GM23338 (cell line): ENCODE measurements at regions not wholly inside any gene's neighbourhood (a gene's known extent, or its start where the extent isn't known, plus 50 kb on each side); places are given as distances from the start of the nearest gene placed in this dataset.

Experiments used
- ATAC-seq: fragments of 200-7000 bp; cut with Tn5 transposase; 3 replicates; pipeline ENCODE4 v1.9.1; 2020
- DNase-seq: peaks from one replicate; pipeline ENCODE4 v3.0.0-alpha.2; 2015; ENCODE audit warnings: low spot score
- H2AFZ ChIP-seq: fragments of 200-600 bp; sonication (generic); 2 replicates; pipeline ENCODE4 v1.8.0; 2016; ENCODE audit warnings: antibody characterized with exemption, mild to moderate bottlenecking, moderate library complexity
- H3F3A ChIP-seq: fragments of 200-600 bp; sonication (generic); replicated peaks from 2 replicates; pipeline ENCODE4 v1.8.0; 2017; ENCODE audit warnings: antibody characterized with exemption, mixed run types, low read depth
- H3K27ac ChIP-seq: fragments of 200-600 bp; sonication (generic); 2 replicates; pipeline ENCODE4 v1.6.1; 2016; ENCODE audit warnings: low read depth
- H3K27me3 ChIP-seq: fragments of 200-600 bp; sonication (generic); 2 replicates; pipeline ENCODE4 v1.8.0; 2016; ENCODE audit warnings: mild to moderate bottlenecking, mixed run types, moderate library complexity; ENCODE audit not compliant: insufficient read depth
- H3K36me3 ChIP-seq: fragments of 200-600 bp; sonication (generic); 2 replicates; pipeline ENCODE4 v1.8.0; 2016; ENCODE audit warnings: mild to moderate bottlenecking; ENCODE audit not compliant: insufficient read depth
- H3K4me1 ChIP-seq: fragments of 200-600 bp; sonication (generic); 2 replicates; pipeline ENCODE4 v1.8.0; 2016; ENCODE audit warnings: mild to moderate bottlenecking, moderate library complexity; ENCODE audit not compliant: insufficient read depth
- H3K4me2 ChIP-seq: fragments of 200-600 bp; sonication (generic); 2 replicates; pipeline ENCODE4 v1.7.1; 2017; ENCODE audit warnings: mixed run types
- H3K4me3 ChIP-seq: fragments of 200-600 bp; sonication (generic); 2 replicates; pipeline ENCODE4 v1.6.1; 2016; ENCODE audit warnings: mixed run types
- H3K79me2 ChIP-seq: fragments of 200-600 bp; sonication (generic); replicated peaks from 2 replicates; pipeline ENCODE4 v1.8.0; 2017; ENCODE audit warnings: mild to moderate bottlenecking; ENCODE audit not compliant: insufficient read depth
- H3K9me2 ChIP-seq: fragments of 200-600 bp; sonication (generic); 2 replicates; pipeline ENCODE4 v1.8.0; 2017; ENCODE audit not compliant: insufficient read depth
- H4K20me1 ChIP-seq: fragments of 200-600 bp; sonication (generic); replicated peaks from 2 replicates; pipeline ENCODE4 v1.8.0; 2017; ENCODE audit warnings: mild to moderate bottlenecking; ENCODE audit not compliant: insufficient read depth
- H3K27ac Mint-ChIP-seq: 2 replicates; pipeline ENCODE4 v1.8.0; 2020; ENCODE audit warnings: inconsistent platforms, mild to moderate bottlenecking, moderate library complexity, mixed read lengths
- H3K27me3 Mint-ChIP-seq: 3 replicates; pipeline ENCODE4 v1.8.0; 2022; ENCODE audit warnings: low read depth, mild to moderate bottlenecking, moderate library complexity, mixed read lengths, inconsistent platforms; ENCODE audit not compliant: insufficient read depth, poor library complexity
- H3K36me3 Mint-ChIP-seq: 3 replicates; pipeline ENCODE4 v1.8.0; 2021; ENCODE audit warnings: low read depth, mild to moderate bottlenecking, inconsistent platforms, moderate library complexity, mixed read lengths
- H3K4me1 Mint-ChIP-seq: 3 replicates; pipeline ENCODE4 v1.8.0; 2020; ENCODE audit warnings: mild to moderate bottlenecking, inconsistent platforms, mixed read lengths
- H3K4me3 Mint-ChIP-seq: 3 replicates; pipeline ENCODE4 v1.8.0; 2021; ENCODE audit warnings: moderate library complexity, mild to moderate bottlenecking, inconsistent platforms, mixed read lengths
- H3K9me3 Mint-ChIP-seq: 3 replicates; pipeline ENCODE4 v1.8.0; 2020; ENCODE audit warnings: moderate library complexity, mild to moderate bottlenecking, inconsistent platforms, mixed read lengths
- CREB1 ChIP-seq: fragments of 250-450 bp; sonication (Bioruptor Pico); IDR thresholded peaks from 2 replicates; pipeline ENCODE4 v1.5.0; 2020; ENCODE audit warnings: low read depth, mild to moderate bottlenecking, moderate library complexity
- CTCF ChIP-seq, 2 experiments: fragments of 200-600 bp in 1 of 2; sonication (generic) in 1 of 2; conservative IDR thresholded peaks; 2 replicates each; pipeline versions ENCODE4 v1.5.1 to v1.6.1; 2016 to 2017; ENCODE audit warnings: antibody characterized with exemption in 2 of 2, low read depth in 2 of 2, mild to moderate bottlenecking in 2 of 2, moderate library complexity in 1 of 2
- ETS1 ChIP-seq: IDR thresholded peaks from 2 replicates; pipeline ENCODE4 v1.6.1; 2016; ENCODE audit warnings: antibody characterized with exemption
- EZH2 ChIP-seq: fragments of 200-600 bp; sonication (generic); IDR thresholded peaks from one replicate; pipeline ENCODE4 v1.8.0; 2017; ENCODE audit warnings: antibody characterized with exemption, mild to moderate bottlenecking, low read depth; ENCODE audit not compliant: unreplicated experiment
- EZH2phosphoT487 ChIP-seq: fragments of 200-600 bp; sonication (generic); IDR thresholded peaks from one replicate; pipeline ENCODE4 v1.8.1; 2018; ENCODE audit warnings: antibody characterized with exemption; ENCODE audit not compliant: unreplicated experiment
- POLR2AphosphoS5 ChIP-seq: IDR thresholded peaks from 2 replicates; pipeline ENCODE4 v1.6.1; 2016; ENCODE audit warnings: antibody characterized with exemption, low read depth
- REST ChIP-seq: IDR thresholded peaks from one replicate; pipeline ENCODE4 v1.6.1; 2018; ENCODE audit warnings: antibody characterized with exemption; ENCODE audit not compliant: unreplicated experiment
- STAT1 ChIP-seq: IDR thresholded peaks from one replicate; pipeline ENCODE4 v1.6.1; 2016; ENCODE audit warnings: antibody characterized with exemption; ENCODE audit not compliant: unreplicated experiment
- ZNF331 ChIP-seq: fragments of 250-450 bp; sonication (Bioruptor Pico); IDR thresholded peaks from 2 replicates; pipeline ENCODE4 v1.5.0; 2020; ENCODE audit warnings: low read depth, mild to moderate bottlenecking, moderate library complexity
- ZNF462 ChIP-seq: fragments of 250-450 bp; sonication (Bioruptor Pico); IDR thresholded peaks from 2 replicates; pipeline ENCODE4 v1.5.0; 2020; ENCODE audit warnings: mild to moderate bottlenecking, moderate library complexity

GRCh38 chr11:112785149-112785548 lies 176.1 kb upstream of the NCAM1 start (continued):
- no peak for TF ChIP-seq REST
- no peak for TF ChIP-seq ETS1
- no peak for TF ChIP-seq EZH2
- TF ChIP-seq CTCF (conservative IDR thresholded peaks at IDR 0.05; ENCODE audit: low read depth in 2 of 2), result no peak

- Histone ChIP-seq H3K27me3 (no peaks in the 10 kb centered on the region), H3K4me3 (no peak overlapping the region), H2AFZ (no peak overlapping the region), H3K79me2 (no peaks in the 10 kb centered on the region), H3F3A (no peaks in the 10 kb centered on the region), H4K20me1 (no peaks in the 10 kb centered on the region), H3K4me1 (no peaks in the 10 kb centered on the region), H3K9me2 (peaks cover 7% of the 10 kb centered on the region; the same call in 1 of the 2 replicates), H3K27ac (no peak overlapping the region), H3K36me3 (no peaks in the 10 kb centered on the region), H3K4me2 (no peak overlapping the region)
- no peak overlapping the region for H3K27ac Mint-ChIP-seq
- TF ChIP-seq CREB1 (CRISPR knock-in tag) (no peak), STAT1 (no peak), EZH2phosphoT487 (no peak), ZNF331 (CRISPR knock-in tag) (no peak), POLR2AphosphoS5 (no peak), CTCF (conservative IDR thresholded peaks at IDR 0.05; ENCODE audit: low read depth in 2 of 2) (no peak), ZNF462 (CRISPR knock-in tag) (no peak)
- no peak for DNase-seq
- H3K4me1 Mint-ChIP-seq, result peaks cover 8% of the 10 kb centered on the region
- H3K9me3 Mint-ChIP-seq, result no peaks in the 10 kb centered on the region
- H3K4me3 Mint-ChIP-seq, result no peak overlapping the region
- ATAC-seq, result no peak
- peaks cover 5% of the 10 kb centered on the region for H3K27me3 Mint-ChIP-seq
- no peaks in the 10 kb centered on the region; the same call in 2 of the 3 replicates for H3K36me3 Mint-ChIP-seq
Observed at GRCh38 chr11:112785719-112786118, 175.5 kb upstream of the NCAM1 start.
